Epithelial cell of proximal tubule (primary cell): ENCODE measurements at regions not wholly inside any gene's neighbourhood (a gene's known extent, or its start where the extent isn't known, plus 50 kb on each side); places are given as distances from the start of the nearest gene placed in this dataset.

Source experiments
- DNase-seq: peaks from one replicate; pipeline ENCODE4 v3.0.0-alpha.2; 2011; ENCODE audit warnings: low read depth
- H3K4me3 ChIP-seq: 2 replicates; pipeline ENCODE4 v1.5.1; 2011; ENCODE audit warnings: low read depth, mild to moderate bottlenecking, low read length
- TF ChIP-seq, protein P1 (sequence below): conservative IDR thresholded peaks from 2 replicates; pipeline ENCODE4 v1.5.1; 2012; ENCODE audit warnings: low read depth, mild to moderate bottlenecking, low read length

DNA sequence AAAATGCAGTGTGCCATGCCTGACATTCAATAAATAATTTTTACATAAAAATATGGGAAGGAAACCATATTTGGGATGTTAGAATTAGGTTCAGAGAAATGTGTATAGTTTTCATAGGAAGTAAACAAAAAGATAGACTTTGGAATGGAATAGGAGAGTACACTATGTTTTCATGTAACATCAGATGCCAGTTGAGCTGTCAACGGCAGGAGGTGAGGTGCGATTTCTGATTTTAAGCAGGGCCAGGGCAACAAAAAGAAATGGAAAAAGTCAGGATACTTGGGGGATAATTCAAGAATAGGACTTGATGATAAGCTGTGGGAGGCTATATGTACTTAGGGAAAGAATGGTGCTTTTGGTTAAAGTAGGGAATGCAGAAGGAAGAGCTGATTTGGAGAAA is 639.5 kb downstream of the OTOL1 start:
- H3K4me3 ChIP-seq, result no peak overlapping the region
- no peak for DNase-seq
- TF ChIP-seq, protein P1, sequence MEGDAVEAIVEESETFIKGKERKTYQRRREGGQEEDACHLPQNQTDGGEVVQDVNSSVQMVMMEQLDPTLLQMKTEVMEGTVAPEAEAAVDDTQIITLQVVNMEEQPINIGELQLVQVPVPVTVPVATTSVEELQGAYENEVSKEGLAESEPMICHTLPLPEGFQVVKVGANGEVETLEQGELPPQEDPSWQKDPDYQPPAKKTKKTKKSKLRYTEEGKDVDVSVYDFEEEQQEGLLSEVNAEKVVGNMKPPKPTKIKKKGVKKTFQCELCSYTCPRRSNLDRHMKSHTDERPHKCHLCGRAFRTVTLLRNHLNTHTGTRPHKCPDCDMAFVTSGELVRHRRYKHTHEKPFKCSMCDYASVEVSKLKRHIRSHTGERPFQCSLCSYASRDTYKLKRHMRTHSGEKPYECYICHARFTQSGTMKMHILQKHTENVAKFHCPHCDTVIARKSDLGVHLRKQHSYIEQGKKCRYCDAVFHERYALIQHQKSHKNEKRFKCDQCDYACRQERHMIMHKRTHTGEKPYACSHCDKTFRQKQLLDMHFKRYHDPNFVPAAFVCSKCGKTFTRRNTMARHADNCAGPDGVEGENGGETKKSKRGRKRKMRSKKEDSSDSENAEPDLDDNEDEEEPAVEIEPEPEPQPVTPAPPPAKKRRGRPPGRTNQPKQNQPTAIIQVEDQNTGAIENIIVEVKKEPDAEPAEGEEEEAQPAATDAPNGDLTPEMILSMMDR, result no peak

DNA sequence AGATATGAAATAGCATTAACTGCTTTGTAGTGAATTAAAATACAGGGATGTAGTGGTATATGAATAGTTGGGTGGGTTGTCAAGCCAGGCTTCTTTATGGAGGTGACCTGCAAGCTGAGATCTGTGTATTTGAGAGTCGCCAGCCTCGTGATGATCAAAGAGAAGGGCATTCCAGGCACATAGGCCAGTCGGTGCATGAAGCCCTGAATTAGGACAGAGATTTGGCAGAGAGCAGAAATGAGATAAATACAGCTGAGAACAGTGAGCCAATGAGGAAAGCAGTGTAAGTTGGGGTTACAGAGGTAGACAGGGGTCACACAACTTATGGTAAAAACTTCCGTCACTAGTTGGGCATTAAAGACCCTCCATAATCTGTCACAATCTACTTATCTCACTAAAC is 641.9 kb downstream of the OTOL1 start:
- TF ChIP-seq, protein P1, result no peak
- no peak for DNase-seq
- no peak overlapping the region for H3K4me3 ChIP-seq

DNA sequence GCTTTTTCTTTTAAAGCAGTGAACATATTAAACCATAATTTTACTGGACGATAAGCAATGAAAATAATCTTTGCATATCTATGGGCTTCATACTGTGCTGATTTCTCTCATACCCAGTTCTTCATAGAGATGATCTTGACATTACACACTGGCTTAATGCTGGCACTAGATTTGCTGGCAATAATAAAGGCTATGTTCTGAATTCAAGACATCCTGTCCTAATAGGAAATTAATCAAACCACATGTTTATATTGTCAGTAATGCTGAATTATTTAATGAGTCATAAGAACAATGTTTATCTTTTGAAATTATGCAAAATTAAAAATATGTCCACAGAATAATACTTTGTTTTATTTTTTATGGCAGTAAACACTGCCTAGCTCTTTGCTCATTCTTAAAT is 643.2 kb downstream of the OTOL1 start:
- no peak for DNase-seq
- TF ChIP-seq, protein P1, result no peak

DNA sequence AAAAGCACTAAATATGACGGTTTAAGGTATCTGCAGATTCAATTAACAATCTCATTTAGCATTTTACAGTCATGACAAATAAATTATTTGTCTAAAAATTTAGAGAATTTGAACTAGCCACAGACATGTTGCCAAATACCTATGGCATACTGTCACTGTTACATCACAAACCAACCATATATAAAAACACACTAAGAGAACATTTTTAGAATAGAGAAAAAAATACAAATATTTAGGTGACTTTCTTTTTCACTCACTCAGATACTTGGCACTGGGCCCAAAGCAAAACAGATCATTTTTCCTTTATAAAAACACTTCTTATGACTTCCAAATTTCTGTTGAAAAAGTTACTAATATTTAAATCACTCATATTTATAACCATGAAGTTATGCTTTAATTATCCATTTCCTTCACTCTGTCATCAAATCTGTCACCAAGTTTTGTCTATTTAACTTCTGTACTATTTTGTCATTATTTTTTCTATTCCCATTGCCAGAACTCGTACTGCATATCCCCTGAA is 644.7 kb downstream of the OTOL1 start:
- TF ChIP-seq, protein P1, result no peak
- H3K4me3 ChIP-seq, result no peak overlapping the region
- no peak for DNase-seq

More for the DNA sequence above, 643.2 kb downstream of the OTOL1 start:
- H3K4me3 ChIP-seq, result no peak overlapping the region

DNA sequence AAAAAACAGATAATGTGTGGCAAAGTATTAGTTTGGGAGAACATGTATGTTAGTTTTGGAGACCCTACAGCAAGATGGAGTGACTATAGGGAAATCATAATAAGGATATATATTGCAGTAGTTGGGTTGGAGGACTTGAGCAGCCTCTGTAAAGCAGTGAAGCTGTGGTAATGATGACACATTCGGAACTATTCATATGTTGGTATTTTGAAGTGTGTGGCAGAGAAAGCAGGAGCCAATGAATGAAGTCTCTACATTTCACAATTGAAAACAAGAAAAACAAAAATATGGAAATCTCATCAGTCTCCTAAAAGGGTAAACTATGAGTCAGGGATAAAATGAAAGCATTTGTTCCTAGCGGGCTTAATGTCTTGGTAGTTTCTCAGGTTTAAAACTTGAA is 645.9 kb downstream of the OTOL1 start:
- no peak for DNase-seq
- TF ChIP-seq, protein P1, result no peak
- H3K4me3 ChIP-seq, result no peak overlapping the region

DNA sequence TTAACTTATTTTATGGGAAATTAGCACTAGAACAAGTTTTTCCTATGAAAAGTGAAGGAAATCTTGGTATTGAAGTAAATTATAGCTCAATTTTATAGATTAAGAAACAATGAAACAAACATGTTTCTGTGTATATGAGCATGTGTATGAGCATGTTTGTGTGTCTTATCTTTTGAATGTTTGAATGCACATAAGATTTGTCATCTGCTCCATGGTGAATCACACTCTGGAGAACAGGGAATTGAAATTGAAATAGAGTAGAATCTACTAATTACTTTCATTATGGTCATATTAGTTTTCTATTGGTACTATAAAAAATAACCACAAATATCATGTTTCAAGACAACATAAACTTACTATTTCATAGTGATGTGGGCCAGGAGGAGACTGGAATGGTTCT is 646.6 kb downstream of the OTOL1 start:
- H3K4me3 ChIP-seq, result no peak overlapping the region
- no peak for DNase-seq
- TF ChIP-seq, protein P1, result no peak

DNA sequence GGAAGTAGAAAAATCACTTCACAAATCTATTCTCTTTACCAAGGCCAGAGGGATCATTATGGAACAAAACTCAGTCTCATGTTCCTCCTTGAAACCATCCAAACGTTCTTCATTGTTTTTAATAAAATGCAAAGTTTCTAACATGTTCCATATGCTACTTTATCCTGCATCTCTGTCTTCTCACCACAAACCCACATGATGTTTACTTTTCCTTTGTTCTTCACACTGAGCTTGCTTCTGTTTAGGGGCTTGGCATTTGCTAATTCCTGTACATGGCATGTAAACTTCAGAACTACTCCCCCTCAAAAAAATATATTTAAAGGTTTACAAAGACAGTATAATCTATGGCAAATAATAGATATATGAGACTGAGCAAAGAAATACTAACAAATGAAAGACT is 651.4 kb downstream of the OTOL1 start:
- TF ChIP-seq, protein P1, result no peak
- DNase-seq, result no peak

More for the DNA sequence above, 651.4 kb downstream of the OTOL1 start:
- H3K4me3 ChIP-seq, result no peak overlapping the region
